ENCODE measurements at regions not wholly inside any gene's neighbourhood (a gene's known extent, or its start where the extent isn't known, plus 50 kb on each side); places are given as distances from the start of the nearest gene placed in this dataset.

DNA sequence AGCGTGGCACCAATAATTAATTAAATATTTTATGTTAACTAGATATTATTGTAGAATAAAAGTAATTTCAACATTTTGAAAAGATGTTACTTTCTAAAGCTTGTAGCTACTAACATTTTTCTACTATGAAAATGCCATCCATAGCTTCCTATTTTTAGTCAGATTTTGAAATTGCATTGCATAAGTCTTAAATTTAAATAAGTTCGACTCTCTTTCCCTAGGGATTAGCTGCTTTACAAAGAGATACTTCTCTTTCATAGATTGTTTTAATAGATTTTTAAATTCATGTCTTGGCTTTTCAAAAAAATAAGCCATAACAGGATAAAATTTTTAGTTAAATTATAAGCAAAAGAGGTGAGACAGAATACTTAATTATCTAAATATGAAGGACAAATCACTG, 1279.6 kb downstream of the KCNT2 start:
- H3K9me2 ChIP-seq (ENCODE audit: insufficient read depth, low read length), result no peaks in the 10 kb centered on the region
- POLR2A ChIA-PET, result no interaction called here
- H2AFZ ChIP-seq (ENCODE audit: low read length), result no peak overlapping the region
- no peak for TF ChIP-seq EZH2phosphoT487 (IDR thresholded peaks at IDR 0.05; ENCODE audit: borderline replicate concordance, low read depth, low read length)
- TF ChIP-seq, protein P1, sequence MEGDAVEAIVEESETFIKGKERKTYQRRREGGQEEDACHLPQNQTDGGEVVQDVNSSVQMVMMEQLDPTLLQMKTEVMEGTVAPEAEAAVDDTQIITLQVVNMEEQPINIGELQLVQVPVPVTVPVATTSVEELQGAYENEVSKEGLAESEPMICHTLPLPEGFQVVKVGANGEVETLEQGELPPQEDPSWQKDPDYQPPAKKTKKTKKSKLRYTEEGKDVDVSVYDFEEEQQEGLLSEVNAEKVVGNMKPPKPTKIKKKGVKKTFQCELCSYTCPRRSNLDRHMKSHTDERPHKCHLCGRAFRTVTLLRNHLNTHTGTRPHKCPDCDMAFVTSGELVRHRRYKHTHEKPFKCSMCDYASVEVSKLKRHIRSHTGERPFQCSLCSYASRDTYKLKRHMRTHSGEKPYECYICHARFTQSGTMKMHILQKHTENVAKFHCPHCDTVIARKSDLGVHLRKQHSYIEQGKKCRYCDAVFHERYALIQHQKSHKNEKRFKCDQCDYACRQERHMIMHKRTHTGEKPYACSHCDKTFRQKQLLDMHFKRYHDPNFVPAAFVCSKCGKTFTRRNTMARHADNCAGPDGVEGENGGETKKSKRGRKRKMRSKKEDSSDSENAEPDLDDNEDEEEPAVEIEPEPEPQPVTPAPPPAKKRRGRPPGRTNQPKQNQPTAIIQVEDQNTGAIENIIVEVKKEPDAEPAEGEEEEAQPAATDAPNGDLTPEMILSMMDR (conservative IDR thresholded peaks at IDR 0.05; ENCODE audit: low read length), result no peak
- no peak overlapping the region for H3K27ac ChIP-seq (ENCODE audit: low read depth, low read length, poor library complexity, severe bottlenecking)
- no peaks in the 10 kb centered on the region for H4K20me1 ChIP-seq (ENCODE audit: insufficient read depth, low read length)
- CTCF ChIA-PET (ENCODE audit: unreplicated experiment), result no interaction called here
- H3K79me2 ChIP-seq (ENCODE audit: insufficient read depth, low read depth, low read length), result no peaks in the 10 kb centered on the region
- DNase-seq (ENCODE audit: low spot score), result no peak
- no TSS peak for BruUV-seq (replicated peaks)
- no peaks in the 10 kb centered on the region for H3K4me1 ChIP-seq (ENCODE audit: insufficient read depth, low read length, poor library complexity, severe bottlenecking)
- H3K36me3 ChIP-seq (ENCODE audit: insufficient read depth, low read length), result no peaks in the 10 kb centered on the region
- no peak overlapping the region for H3K4me2 ChIP-seq (ENCODE audit: low read length)
- no peaks in the 10 kb centered on the region for H3K9me3 ChIP-seq (ENCODE audit: low read length)
- H3K4me3 ChIP-seq (ENCODE audit: low read depth, low read length, poor library complexity, severe bottlenecking), result no peak overlapping the region
- intact Hi-C loops (cut with micrococcal nuclease; ENCODE audit: unreplicated experiment), result no loop called here

DNA sequence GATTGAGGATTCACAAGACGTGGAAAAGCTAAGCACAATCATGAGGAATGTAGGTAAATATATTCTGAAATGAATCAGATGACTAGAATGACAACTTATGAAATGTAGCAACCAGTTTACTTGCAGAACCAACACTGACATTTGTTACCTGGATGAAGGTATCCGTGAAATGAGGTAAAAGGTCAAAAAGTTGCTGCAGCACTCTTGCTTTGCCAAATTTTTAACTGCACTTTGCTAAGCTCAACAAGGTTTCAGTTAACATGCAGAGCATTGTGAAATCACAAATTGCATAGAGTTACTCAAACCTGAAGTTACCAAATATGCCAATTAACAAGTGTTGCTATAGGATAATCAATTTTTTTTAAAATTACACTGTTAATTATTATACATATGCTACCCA, 1280.1 kb downstream of the KCNT2 start:
- Histone ChIP-seq H3K4me3 (ENCODE audit: low read depth, low read length, poor library complexity, severe bottlenecking) (no peak overlapping the region), H3K4me2 (ENCODE audit: low read length) (no peak overlapping the region)
- no TSS peak for BruUV-seq (replicated peaks)

DNA sequence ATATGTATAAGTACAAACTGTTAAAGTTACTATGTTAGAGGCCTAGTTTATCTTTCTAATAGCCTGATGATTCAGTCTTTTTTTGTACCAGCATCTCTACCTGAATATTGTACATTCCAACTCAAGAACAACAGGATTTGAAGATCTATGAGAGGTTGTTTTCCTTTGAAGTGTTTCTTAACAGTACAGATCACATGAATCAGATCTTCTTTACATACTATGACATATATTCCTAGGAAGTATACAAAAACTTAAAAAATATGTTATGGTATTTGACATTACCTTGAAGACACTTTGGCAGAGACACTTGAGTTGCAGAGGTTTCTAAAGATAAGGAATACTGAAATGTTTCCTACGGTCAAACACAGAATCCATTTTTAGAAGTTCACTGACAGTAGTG, 1280.9 kb downstream of the KCNT2 start:
- no peak overlapping the region for H3K27ac ChIP-seq (ENCODE audit: low read depth, low read length, poor library complexity, severe bottlenecking)
- no peaks in the 10 kb centered on the region for H3K4me1 ChIP-seq (ENCODE audit: insufficient read depth, low read length, poor library complexity, severe bottlenecking)
- intact Hi-C loops (cut with micrococcal nuclease; ENCODE audit: unreplicated experiment), result no loop called here
- no peak for DNase-seq (ENCODE audit: low spot score)
- H3K79me2 ChIP-seq (ENCODE audit: insufficient read depth, low read depth, low read length), result no peaks in the 10 kb centered on the region
- H2AFZ ChIP-seq (ENCODE audit: low read length), result no peak overlapping the region
- no peak overlapping the region for H3K4me2 ChIP-seq (ENCODE audit: low read length)
- ChIA-PET CTCF (ENCODE audit: unreplicated experiment) (no interaction called here), POLR2A (interaction anchor here (0.8 kb wide), 1 partner anchor 855 kb away, joined by 4 read pairs; no protein-coding TSS in a partner anchor)
- no peak overlapping the region for H3K4me3 ChIP-seq (ENCODE audit: low read depth, low read length, poor library complexity, severe bottlenecking)
- H4K20me1 ChIP-seq (ENCODE audit: insufficient read depth, low read length), result no peaks in the 10 kb centered on the region
- BruUV-seq (replicated peaks), result no TSS peak
- no peak for TF ChIP-seq EZH2phosphoT487 (IDR thresholded peaks at IDR 0.05; ENCODE audit: borderline replicate concordance, low read depth, low read length)
- TF ChIP-seq, protein P1 (conservative IDR thresholded peaks at IDR 0.05; ENCODE audit: low read length), result no peak
- no peaks in the 10 kb centered on the region for H3K9me3 ChIP-seq (ENCODE audit: low read length)
- no peaks in the 10 kb centered on the region for H3K36me3 ChIP-seq (ENCODE audit: insufficient read depth, low read length)
- H3K9me2 ChIP-seq (ENCODE audit: insufficient read depth, low read length), result no peaks in the 10 kb centered on the region

More for the DNA sequence above, 1280.1 kb downstream of the KCNT2 start:
- TF ChIP-seq, protein P1 (conservative IDR thresholded peaks at IDR 0.05; ENCODE audit: low read length), result no peak
- TF ChIP-seq EZH2phosphoT487 (IDR thresholded peaks at IDR 0.05; ENCODE audit: borderline replicate concordance, low read depth, low read length), result no peak
- intact Hi-C loops (cut with micrococcal nuclease; ENCODE audit: unreplicated experiment), result no loop called here
- ChIA-PET CTCF (ENCODE audit: unreplicated experiment) (no interaction called here), POLR2A (interaction anchor here (0.8 kb wide), 1 partner anchor 856 kb away, joined by 4 read pairs; no protein-coding TSS in a partner anchor)
- no peak overlapping the region for H2AFZ ChIP-seq (ENCODE audit: low read length)
- H4K20me1 ChIP-seq (ENCODE audit: insufficient read depth, low read length), result no peaks in the 10 kb centered on the region
- no peaks in the 10 kb centered on the region for H3K9me3 ChIP-seq (ENCODE audit: low read length)
- no peaks in the 10 kb centered on the region for H3K9me2 ChIP-seq (ENCODE audit: insufficient read depth, low read length)
- no peaks in the 10 kb centered on the region for H3K79me2 ChIP-seq (ENCODE audit: insufficient read depth, low read depth, low read length)
- H3K4me1 ChIP-seq (ENCODE audit: insufficient read depth, low read length, poor library complexity, severe bottlenecking), result no peaks in the 10 kb centered on the region
- no peak overlapping the region for H3K27ac ChIP-seq (ENCODE audit: low read depth, low read length, poor library complexity, severe bottlenecking)
- DNase-seq (ENCODE audit: low spot score), result no peak
- no peaks in the 10 kb centered on the region for H3K36me3 ChIP-seq (ENCODE audit: insufficient read depth, low read length)
